Stimulated activated CD8-positive, alpha-beta memory T cell treated with anti-CD3 and anti-CD28 coated beads, Interleukin-2, amount 100 ng/mL, for 48 hours (primary cell): ENCODE measurements at regions not wholly inside any gene's neighbourhood (a gene's known extent, or its start where the extent isn't known, plus 50 kb on each side); places are given as distances from the start of the nearest gene placed in this dataset.
A peak's percentile ranks its signal among the peaks of the same experiment; 100 is the strongest.

Experiments used
- DNase-seq, 2 donors: peaks; one replicate each; pipeline ENCODE4 v3.0.0-alpha.2; 2020; ENCODE audit warnings: low read depth in 2 of 2

DNA sequence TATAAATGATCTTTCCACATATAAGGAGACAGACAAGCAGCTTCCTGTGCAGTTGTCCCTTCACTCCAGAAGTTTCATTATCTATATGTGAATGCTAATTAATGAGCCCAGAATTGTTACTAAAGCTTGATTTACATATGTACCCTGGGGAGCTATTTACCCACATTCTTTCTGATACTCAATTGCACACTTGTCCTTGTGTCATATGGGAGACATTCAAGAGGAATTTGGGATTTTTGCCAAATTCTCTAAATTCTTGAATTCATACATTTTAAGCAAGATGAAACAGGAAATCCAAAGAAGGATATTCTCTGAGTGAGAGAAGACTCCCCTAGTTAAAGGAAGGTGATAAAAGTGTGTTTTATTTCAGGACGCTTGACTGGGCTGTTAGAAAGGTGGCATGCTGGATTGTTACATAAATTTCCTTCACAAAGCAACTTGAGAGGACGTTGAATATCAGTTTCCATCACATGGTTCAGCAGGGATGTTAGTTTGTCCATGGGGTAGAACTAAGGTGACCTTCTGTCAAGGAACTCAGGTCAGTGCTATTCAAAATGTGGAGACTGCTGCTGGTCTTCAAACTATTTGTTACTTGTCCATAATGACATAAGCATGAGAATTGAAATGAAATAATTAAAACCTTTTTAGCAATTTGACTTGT lies 368.2 kb downstream of the IRS1 start:
- DNase-seq, result no peak

DNA sequence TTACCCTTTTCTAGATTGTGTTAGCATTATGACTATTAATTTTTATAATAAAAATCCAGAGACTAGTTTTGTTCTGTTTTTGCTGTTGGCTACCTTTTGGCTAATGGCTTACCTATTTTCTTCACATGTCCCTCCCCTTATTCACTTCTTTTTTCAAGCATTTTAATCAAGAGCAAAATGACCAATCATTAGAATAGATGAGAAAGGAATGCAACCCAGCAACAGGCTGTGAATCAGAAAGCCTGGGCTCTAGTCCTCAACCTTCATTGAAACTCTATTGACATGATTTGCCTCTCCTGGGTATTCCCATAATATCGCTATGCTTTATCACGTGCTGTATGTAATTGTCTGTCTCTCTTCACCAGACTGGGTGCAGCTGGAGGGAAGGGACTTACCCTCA lies 370.1 kb downstream of the IRS1 start:
- DNase-seq, result no peak

DNA sequence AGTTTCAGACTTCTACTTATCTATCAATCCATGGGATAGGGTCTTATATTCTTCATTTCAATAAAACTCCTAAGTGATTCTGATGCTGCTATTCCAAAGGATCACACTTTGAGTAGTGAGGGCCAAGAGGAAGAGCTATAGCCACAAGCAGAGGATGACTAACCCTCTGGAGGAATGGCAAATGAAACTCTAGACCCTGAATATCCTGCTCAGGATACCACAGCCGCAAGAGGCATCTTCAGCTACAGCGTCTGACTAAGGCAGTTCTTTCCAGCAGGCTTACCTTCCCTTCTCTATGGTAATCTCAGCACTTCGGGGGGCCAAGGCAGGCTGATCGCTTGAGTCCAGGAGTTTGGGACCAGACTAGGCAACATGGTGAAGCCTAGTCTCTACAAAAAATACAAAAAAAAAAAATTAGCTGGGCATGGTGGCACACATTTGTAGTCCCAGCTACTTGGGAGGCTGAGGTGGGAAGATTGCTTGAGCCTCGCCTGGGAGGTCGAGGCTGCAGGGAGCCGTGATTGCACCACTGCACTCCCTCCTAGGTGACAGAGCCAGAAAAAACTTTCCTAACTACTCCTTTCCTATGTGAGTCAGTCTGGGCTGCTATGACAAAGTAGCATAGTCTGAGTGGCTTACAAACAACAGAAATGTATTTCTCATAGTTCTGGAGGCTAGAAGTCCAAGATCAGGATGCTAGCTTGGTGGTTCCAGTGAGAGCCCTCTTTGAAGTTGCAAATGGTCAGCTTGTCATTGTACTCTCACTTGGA lies 371.9 kb downstream of the IRS1 start:
- no peak for DNase-seq

DNA sequence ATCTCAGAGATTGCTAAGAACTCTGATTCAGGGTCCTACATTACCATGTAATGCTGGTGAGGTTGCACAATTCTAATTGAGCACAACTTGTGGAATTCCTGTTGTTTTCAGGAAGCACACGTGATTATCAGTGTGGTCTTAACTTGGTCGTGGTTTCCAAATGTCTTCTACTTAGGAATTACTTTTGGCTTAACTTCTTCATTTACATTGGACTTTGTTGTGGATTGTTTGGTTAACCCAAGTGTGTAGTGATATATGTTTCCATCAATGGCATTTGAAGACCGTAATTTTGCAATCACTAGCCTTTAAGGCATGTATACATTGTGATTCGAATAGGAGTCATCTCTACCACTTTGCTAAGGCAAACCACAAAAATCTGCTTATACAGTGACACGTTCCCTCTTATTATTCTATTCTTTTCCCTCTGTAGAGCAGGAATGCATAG lies 373.3 kb downstream of the IRS1 start:
- no peak for DNase-seq

DNA sequence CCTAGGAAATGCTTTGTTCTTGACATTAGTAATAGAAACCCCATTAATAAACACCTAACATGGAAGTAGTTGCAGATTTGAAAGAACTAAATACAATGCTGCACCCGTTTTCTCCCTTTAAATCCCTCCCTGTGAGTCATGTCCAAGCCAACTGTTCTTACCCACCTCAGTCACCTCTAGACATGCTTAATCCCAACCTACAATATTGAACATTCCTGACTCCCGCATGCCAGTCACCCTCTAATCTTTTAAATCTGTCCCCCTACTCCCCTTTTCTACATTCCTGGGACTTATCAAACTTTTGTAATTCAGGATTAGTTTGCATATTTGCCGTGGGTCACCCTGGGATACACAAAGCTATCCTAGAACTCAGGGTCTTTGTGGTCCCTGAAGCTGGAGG lies 374.6 kb downstream of the IRS1 start:
- DNase-seq, result no peak

DNA sequence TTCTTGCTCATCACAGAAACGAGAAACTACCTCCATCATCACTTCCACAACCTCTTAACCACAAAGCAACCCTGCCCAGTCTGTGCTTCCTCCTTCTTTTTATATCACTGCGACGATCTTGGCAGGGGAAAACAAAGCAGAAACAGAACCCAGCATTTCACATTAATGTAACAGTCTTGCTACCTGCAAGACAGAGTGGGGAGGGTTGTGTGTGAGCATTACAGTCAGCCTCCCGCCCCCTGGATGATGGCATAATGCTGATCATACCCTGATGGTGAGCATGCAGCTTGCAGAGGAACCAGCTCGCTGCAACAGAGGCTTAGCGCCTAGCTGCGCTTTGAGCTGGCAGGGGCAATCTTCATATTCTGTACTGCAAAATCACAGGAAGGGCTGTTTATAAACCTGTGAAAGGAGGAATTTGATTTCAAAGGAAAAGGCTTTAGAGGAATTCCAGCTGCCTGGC lies 376.1 kb downstream of the IRS1 start:
- DNase-seq, result peak; percentile 11 to 13

DNA sequence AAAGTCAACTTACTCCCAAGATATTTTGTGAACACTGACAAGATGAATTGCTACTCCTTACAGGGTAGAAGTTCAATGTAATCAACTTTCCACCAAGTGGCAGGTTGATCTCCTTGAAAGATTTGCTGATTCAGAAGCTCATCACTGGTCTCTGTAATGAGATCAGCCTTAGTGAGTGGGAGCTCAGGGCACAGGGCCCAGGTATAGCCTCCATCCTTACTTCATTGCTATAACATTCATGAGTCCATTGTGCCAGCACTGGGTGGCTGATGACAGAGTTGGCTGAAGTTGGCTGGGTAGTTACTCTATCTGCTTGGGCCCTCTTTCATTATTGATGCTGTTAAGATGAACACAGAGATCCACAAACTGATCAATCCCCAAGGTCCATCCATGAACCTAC lies 379.0 kb downstream of the IRS1 start:
- DNase-seq, result no peak

DNA sequence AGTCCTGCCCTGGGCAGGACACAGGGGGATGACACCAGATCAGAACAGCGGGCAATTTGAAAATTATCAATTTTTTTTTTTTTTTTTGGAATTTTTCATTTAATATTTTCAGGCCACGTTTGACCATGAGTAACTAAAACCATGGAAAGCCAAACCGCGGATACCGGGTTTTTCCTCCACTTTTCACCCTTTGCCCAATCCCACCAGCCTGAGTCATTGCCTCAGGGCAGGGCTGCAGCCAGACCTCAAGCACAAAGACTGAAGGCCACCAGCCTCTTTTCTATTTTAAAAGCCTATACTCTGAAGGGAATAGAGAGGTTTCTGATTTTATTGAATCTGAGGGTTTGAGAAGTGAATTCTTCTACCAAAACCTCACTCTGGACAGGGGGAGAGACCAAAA lies 381.1 kb downstream of the IRS1 start:
- DNase-seq, result no peak

DNA sequence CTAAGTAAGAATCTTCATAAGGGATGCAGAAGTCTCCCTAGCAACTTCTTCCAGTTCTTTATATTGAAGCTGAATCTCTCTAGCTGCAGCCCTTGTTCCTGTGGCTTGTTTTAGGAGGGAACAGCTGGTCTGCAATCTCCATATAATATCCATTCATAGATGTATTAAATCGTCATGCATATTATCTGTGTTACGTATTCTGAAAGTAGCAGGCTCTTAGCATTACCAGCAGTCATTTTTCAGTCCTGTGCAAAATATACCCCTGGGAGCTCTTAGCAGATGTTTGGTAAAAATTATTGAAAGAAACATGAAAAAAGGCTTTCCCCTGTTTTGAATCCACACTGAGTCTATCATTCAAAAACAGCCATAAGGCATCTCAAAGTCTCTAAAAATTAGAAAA lies 385.3 kb downstream of the IRS1 start:
- no peak for DNase-seq

DNA sequence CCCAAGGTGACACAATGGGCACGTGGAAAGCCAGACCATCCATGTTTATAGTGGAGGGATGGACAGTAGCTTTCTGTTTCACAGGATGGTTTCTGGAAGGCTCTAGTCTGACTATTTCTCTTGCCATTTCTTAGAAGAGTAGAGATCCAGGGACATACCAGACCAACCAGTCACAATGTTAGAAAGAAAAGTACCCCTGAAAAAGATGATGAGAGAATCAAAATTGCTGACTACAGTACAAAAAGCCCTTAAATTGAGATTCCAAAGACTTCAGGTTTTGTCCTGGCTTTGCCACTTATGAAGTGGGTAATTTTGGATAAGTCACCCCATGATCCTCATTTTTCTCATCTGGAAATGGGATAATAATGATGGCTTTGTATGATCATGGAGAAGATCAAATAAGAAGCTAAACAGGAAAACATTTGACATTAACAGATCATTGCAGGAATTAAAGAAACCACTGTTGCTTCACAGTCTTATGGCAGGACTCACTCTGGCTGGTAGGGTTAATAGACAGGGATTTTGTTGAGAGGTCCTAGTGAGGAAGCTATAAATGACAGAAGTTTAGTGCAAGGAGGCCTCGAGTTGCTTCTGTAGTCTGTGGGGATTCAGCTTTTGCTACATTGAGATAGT lies 386.0 kb downstream of the IRS1 start:
- DNase-seq, result no peak

DNA sequence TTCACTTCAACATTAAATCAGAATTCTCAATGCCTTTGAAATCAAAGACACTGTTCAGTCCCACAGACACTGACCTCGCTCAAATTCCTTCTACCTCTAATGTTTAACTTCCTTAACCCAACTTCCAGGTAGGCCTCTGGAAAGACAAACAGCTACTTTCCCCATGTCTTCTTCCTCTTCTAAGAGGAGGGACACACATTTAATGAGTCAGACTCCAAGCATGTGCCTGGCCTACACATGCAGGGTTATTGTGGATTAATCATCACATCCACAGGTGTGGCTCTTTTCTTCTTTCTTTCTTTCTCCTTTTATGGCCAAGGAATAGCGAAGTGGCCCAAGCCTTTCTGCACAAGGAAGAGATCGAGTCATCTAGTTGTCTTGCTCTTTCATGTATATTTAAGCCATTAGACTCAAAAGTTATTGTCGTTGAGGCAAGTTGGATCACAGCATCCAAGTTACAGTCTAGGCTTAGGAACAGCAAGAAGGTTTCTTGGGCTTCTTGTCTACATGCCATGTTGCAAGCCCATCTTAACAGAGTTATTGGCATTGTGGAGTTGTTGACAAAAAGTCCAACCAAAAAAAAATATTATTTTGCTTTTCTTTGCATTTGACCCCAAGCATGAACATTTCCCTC lies 387.8 kb downstream of the IRS1 start:
- DNase-seq, result no peak

DNA sequence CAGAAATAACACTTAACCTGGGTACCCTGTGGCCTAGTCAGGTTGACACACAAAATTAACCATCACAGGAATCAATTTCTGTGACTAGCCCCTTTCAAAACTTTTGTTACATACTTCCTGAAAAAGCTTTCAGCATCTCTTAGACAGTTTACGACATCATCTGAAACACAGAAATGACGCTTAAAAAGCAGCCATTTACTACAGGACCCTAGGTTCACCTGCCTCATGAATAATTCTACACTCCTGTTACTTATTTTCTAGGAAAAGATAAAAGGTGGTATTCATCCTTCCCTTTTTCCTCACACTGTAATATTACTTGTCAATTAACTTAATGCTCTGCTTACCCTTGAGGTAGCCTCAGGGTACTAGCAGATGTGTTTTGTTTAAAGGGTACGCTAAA lies 388.4 kb downstream of the IRS1 start:
- no peak for DNase-seq

DNA sequence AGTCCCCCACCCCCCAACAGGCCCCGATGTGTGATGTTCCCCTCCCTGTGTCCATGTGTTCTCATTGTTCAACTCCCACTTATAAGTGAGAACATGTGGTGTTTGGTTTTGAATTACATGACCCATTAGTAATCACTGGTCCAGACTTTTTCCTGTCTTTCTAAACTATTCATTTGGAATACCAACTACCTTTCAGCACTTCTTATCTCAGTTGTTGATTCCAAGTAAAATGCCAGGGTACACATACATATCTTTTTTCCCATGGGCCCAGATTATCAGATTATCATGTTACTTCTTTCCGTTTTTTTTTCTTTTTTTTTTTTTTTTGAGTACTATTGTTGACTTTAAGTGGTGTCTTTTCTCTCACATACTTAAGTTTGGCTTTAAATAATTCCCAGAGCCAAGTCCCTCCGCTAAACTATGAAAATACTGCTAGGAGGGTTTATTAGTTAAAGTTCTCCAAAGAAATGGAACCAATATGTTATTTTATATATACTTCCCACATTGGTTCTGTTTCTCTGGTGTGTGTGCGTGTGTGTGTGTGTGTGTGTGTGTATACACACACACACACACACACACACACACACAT lies 389.3 kb downstream of the IRS1 start:
- DNase-seq, result no peak

DNA sequence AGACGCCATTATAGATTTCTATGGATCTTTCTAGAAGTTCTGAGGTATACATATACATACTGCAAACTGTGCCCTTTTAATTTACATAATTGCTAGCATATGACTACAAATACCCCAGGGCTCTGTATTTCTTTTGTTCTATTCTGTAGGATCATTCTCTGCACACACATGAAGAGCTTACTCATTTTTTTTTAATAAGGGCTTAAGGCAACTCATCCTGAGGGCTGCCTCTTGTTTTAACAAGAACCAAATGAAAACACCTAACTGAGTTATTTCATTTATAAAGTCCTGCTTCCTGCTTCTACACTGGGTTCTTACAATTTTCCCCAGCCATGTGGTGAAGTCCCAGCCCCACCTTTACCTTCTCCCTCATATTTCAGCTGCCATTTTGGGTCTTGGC lies 390.5 kb downstream of the IRS1 start:
- DNase-seq, result no peak

DNA sequence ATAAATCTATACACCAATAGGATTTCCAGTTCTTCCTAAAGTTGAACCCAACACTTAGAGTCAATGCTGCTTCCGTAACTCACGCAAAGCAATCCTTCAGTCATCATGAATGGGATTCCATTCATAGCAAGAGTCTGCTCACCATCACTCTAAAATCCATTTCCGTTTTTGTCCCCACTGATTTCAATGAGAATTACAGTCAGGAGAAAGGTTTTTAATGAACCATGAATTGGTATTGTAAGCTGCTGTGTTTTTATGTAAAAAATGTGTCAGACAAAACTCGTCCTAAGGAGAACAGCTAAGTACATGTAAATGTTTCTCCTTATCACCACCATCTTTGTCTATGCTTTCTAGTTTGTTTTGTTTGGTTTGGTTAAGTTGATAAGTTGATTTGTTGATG lies 391.5 kb downstream of the IRS1 start:
- no peak for DNase-seq

DNA sequence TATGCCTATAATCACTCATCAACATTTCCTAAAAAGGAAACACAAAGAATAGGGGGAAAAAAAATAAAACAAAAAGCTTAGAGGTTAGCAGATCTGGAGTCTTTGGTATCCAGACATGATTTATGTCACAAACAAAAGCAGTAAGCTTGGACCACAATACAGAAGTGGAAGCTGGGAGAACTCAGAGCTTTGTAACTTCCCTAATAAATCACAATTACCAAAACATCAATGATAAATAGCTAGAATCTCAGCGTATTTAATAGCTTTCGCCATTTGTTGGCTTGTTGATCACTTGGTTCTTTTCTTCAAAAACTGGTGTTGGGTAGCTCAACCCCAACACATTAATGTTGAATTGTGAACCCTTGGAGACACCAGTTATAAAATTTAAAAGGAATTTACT lies 392.5 kb downstream of the IRS1 start:
- DNase-seq, result no peak

DNA sequence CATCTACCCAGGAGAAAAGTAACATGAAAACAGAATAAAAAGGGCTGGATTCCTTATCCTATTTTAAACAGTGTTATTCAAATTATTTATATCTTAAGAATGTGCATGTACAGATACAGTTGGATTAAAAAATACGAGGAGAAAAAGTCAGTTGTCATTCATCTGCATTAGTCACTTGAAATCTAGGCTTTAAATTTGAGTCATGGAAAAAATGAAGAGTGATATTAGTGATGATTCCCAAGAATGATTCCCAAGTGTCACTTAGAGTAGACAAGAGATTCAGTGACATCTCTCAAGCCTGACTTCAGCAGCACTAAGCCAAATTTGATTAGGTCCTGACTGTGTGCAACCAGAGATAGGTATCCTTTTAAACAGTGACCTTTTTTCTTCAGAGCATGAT lies 394.2 kb downstream of the IRS1 start:
- DNase-seq, result no peak

DNA sequence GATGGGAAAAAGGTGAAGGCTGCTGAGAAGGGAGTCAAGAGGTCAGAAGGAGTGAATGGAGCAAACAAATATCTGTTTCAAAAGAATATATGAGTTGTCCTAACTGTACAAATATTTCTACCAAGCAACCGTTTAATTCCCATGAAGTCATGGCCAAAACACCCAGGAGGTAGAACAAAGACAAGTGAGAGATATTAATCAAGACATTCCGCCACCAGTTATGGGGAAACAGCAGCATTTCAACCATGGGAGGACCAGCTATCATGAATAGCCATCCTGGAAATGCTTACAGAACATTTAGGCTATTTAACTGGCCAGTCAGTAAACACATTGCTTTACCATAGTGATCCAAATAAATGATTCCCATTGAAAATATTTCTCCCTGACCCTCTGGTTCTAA lies 396.3 kb downstream of the IRS1 start:
- no peak for DNase-seq

DNA sequence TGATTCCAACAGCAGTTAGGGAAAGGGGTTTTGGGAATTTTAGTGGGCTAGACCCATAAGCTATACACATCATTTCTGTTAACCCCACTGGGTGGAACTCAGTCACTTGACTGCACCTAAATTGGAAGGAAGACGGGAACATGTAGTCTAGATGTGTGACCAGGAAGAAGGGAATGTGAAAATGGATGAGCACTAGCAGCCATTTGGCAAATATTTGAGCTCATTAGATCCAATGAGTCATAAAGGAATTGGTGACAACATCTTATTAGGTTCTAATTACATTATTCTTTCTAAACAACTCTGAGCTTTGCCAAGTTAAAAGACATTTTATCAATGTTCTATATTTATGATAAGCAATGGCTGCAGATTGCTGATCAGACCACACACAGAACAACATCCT lies 400.6 kb downstream of the IRS1 start:
- DNase-seq, result no peak

DNA sequence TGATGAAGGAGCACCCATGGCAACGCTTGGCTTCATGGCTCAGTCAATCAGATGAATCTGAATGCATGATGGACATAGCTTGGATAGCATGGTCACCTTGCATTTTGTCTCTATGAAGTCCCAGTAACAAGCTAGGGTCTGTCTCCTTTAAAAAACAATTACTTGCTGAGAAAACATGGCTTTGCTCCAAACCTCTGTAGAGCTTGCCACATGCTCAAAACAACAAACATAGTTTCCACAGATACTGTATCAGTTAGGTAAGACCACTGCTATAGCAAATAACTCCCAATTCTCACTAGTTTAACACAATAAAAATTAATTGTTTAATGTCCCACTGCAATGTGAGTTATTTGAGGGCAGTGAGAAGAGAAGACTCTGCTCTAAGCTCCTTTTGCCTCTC lies 401.0 kb downstream of the IRS1 start:
- no peak for DNase-seq

DNA sequence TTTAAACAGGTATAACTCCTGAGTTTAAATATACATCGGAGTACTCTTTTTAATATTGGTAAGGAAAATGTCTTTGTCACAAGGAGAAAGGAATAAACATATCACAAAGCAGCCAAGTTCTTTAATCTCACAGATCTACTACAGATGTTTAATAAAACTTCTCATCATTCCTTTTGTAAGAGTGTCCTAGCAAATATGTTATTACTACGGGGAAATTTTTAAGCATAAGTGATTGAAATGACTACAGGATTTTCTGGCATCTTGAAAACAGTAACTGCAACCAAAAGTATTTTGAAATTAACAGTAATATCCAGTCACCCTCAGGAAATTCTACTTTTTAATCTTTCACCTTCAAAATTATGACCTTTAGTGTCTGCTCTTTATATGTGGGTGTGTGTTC lies 403.1 kb downstream of the IRS1 start:
- no peak for DNase-seq

DNA sequence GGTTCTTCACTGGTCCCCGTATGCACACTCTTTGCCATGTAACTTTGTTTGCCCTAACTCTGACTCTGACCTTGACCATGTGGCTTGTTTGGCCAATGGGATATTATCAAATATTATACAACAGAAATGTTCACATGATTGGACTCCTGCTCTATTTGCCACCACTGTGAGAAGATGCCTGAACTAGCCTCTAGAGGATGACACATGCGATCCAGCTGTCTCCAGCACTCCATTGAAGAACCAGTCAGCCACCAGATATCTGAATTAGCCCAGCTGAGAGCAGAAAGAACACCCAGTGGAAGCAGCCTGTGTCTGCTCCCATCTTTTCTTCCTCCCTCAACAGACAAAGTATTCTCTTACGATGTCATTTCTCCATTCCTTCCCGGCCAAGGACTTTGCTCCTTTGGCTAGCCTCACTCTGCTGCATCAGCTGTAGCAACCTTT lies 412.1 kb downstream of the IRS1 start:
- no peak for DNase-seq
